WTC11 (cell line): ENCODE measurements at regions not wholly inside any gene's neighbourhood (a gene's known extent, or its start where the extent isn't known, plus 50 kb on each side); places are given as distances from the start of the nearest gene placed in this dataset.

Source experiments
- ATAC-seq: fragments of 200-7000 bp; cut with Tn5 transposase; 2 replicates; pipeline ENCODE4 v1.10.0; 2021; ENCODE audit warnings: mild to moderate bottlenecking, moderate library complexity
- CTCF ChIA-PET: fragments of 300-600 bp; sonication (Branson Sonifier 250); formaldehyde crosslinking; loops from one replicate; lab custom pipeline; 2021; ENCODE audit warnings: antibody characterized with exemption; lab: Charles Lee
- POLR2A ChIA-PET: fragments of 350-600 bp; sonication (Branson Sonifier 250); formaldehyde crosslinking; loops from one replicate; lab custom pipeline; 2021; ENCODE audit warnings: antibody characterized with exemption; lab: Charles Lee
- DNase-seq: peaks from one replicate; pipeline ENCODE4 v3.0.0; 2021; ENCODE audit warnings: low spot score
- H3K27ac Mint-ChIP-seq: 2 replicates; pipeline ENCODE4 v1.8.0; 2021; ENCODE audit warnings: mixed read lengths
- H3K27me3 Mint-ChIP-seq: 2 replicates; pipeline ENCODE4 v1.8.0; 2021; ENCODE audit warnings: low read depth, mild to moderate bottlenecking, moderate library complexity, mixed read lengths
- H3K36me3 Mint-ChIP-seq: 2 replicates; pipeline ENCODE4 v1.8.0; 2021; ENCODE audit warnings: mixed read lengths
- H3K4me1 Mint-ChIP-seq: 2 replicates; pipeline ENCODE4 v1.8.0; 2022; ENCODE audit warnings: mixed read lengths
- H3K4me3 Mint-ChIP-seq: 2 replicates; pipeline ENCODE4 v1.8.0; 2021; ENCODE audit warnings: mild to moderate bottlenecking, moderate library complexity, mixed read lengths
- H3K9me3 Mint-ChIP-seq: 2 replicates; pipeline ENCODE4 v1.8.0; 2021; ENCODE audit warnings: mixed read lengths
- ATF1 ChIP-seq: sonication (generic); formaldehyde crosslinking; IDR thresholded peaks from 2 replicates; pipeline ENCODE4 v1.8.1; 2023; ENCODE audit warnings: mild to moderate bottlenecking, moderate library complexity, missing genetic modification reagents
- ELF4 ChIP-seq: sonication (generic); formaldehyde crosslinking; IDR thresholded peaks from 2 replicates; pipeline ENCODE4 v1.8.1; 2022; ENCODE audit warnings: low read depth, mild to moderate bottlenecking, moderate library complexity, missing genetic modification reagents
- EMX1 ChIP-seq: fragments of 250-450 bp; sonication (Bioruptor Pico); IDR thresholded peaks from 2 replicates; pipeline ENCODE4 v1.8.0; 2021; ENCODE audit warnings: mild to moderate bottlenecking
- ESRRA ChIP-seq: sonication (generic); formaldehyde crosslinking; IDR thresholded peaks from 2 replicates; pipeline ENCODE4 v1.8.1; 2022; ENCODE audit warnings: mild to moderate bottlenecking, missing genetic modification reagents, borderline replicate concordance
- FOXK1 ChIP-seq: sonication (generic); formaldehyde crosslinking; IDR thresholded peaks from 2 replicates; pipeline ENCODE4 v1.8.0; 2022; ENCODE audit warnings: mild to moderate bottlenecking, moderate library complexity, missing genetic modification reagents
- FOXP1 ChIP-seq: sonication (generic); formaldehyde crosslinking; IDR thresholded peaks from 2 replicates; pipeline ENCODE4 v1.8.0; 2022; ENCODE audit warnings: missing genetic modification reagents, mild to moderate bottlenecking, moderate library complexity, borderline replicate concordance
- GABPB1 ChIP-seq: sonication (generic); formaldehyde crosslinking; IDR thresholded peaks from 2 replicates; pipeline ENCODE4 v1.8.1; 2023; ENCODE audit warnings: mild to moderate bottlenecking, missing genetic modification reagents
- GRHL2 ChIP-seq: fragments of 250-450 bp; sonication (Bioruptor Pico); IDR thresholded peaks from 2 replicates; pipeline ENCODE4 v1.8.0; 2022; ENCODE audit warnings: mild to moderate bottlenecking, moderate library complexity; ENCODE audit not compliant: insufficient replicate concordance, severe bottlenecking
- IRF2 ChIP-seq: sonication (generic); formaldehyde crosslinking; IDR thresholded peaks from 2 replicates; pipeline ENCODE4 v1.8.0; 2022; ENCODE audit warnings: low read depth, missing genetic modification reagents, borderline replicate concordance
- MYBL2 ChIP-seq: sonication (generic); formaldehyde crosslinking; IDR thresholded peaks from 2 replicates; pipeline ENCODE4 v1.8.1; 2023; ENCODE audit warnings: mild to moderate bottlenecking, moderate library complexity, missing genetic modification reagents
- NFATC4 ChIP-seq: fragments of 250-450 bp; sonication (Bioruptor Pico); IDR thresholded peaks from 2 replicates; pipeline ENCODE4 v1.9.0; 2021; ENCODE audit warnings: mild to moderate bottlenecking
- NFE2L1 ChIP-seq: sonication (generic); formaldehyde crosslinking; IDR thresholded peaks from 2 replicates; pipeline ENCODE4 v1.8.1; 2023; ENCODE audit warnings: missing genetic modification reagents
- NR1H2 ChIP-seq: sonication (generic); formaldehyde crosslinking; IDR thresholded peaks from 2 replicates; pipeline ENCODE4 v1.9.0; 2021; ENCODE audit warnings: mild to moderate bottlenecking, moderate library complexity, missing genetic modification reagents
- OVOL2 ChIP-seq: fragments of 250-450 bp; sonication (Bioruptor Pico); IDR thresholded peaks from 2 replicates; pipeline ENCODE4 v1.9.0; 2021; ENCODE audit warnings: mild to moderate bottlenecking, borderline replicate concordance
- PRRX2 ChIP-seq: fragments of 250-450 bp; sonication (Bioruptor Pico); IDR thresholded peaks from 2 replicates; pipeline ENCODE4 v1.8.0; 2021; ENCODE audit warnings: mild to moderate bottlenecking
- SMAD4 ChIP-seq: sonication (generic); formaldehyde crosslinking; IDR thresholded peaks from 2 replicates; pipeline ENCODE4 v1.8.0; 2022; ENCODE audit warnings: mild to moderate bottlenecking, missing genetic modification reagents
- SOX15 ChIP-seq: fragments of 250-450 bp; sonication (Bioruptor Pico); IDR thresholded peaks from 2 replicates; pipeline ENCODE4 v1.9.0; 2021; ENCODE audit warnings: mild to moderate bottlenecking
- ZBTB21 ChIP-seq: sonication (generic); formaldehyde crosslinking; IDR thresholded peaks from 2 replicates; pipeline ENCODE4 v1.8.1; 2023; ENCODE audit warnings: mild to moderate bottlenecking, missing genetic modification reagents, borderline replicate concordance
- ZNF121 ChIP-seq: sonication (generic); formaldehyde crosslinking; IDR thresholded peaks from 2 replicates; pipeline ENCODE4 v1.8.0; 2023; ENCODE audit warnings: missing genetic modification reagents
- ZNF219 ChIP-seq: sonication (generic); formaldehyde crosslinking; IDR thresholded peaks from 2 replicates; pipeline ENCODE4 v1.8.0; 2023; ENCODE audit warnings: missing genetic modification reagents, mild to moderate bottlenecking, borderline replicate concordance
- ZNF232 ChIP-seq: sonication (generic); formaldehyde crosslinking; IDR thresholded peaks from 2 replicates; pipeline ENCODE4 v1.8.0; 2022; ENCODE audit warnings: mild to moderate bottlenecking, missing genetic modification reagents
- ZNF396 ChIP-seq: fragments of 250-450 bp; sonication (Bioruptor Pico); IDR thresholded peaks from 2 replicates; pipeline ENCODE4 v1.8.0; 2021; ENCODE audit warnings: mild to moderate bottlenecking, moderate library complexity, borderline replicate concordance
- TF ChIP-seq, protein P1 (sequence below): sonication (generic); formaldehyde crosslinking; IDR thresholded peaks from 2 replicates; pipeline ENCODE4 v1.8.1; 2023; ENCODE audit warnings: mild to moderate bottlenecking, missing genetic modification reagents
- TF ChIP-seq, protein P2 (sequence below): sonication (generic); formaldehyde crosslinking; conservative IDR thresholded peaks from 2 replicates; pipeline ENCODE4 v1.8.1; 2023; ENCODE audit warnings: mild to moderate bottlenecking, low read depth, missing genetic modification reagents, moderate library complexity
- TF ChIP-seq, protein P3 (sequence below): fragments of 250-450 bp; sonication (Bioruptor Pico); IDR thresholded peaks from 2 replicates; pipeline ENCODE4 v1.8.0; 2021; ENCODE audit warnings: mild to moderate bottlenecking
- TF ChIP-seq, protein P4 (sequence below): sonication (generic); formaldehyde crosslinking; IDR thresholded peaks from 2 replicates; pipeline ENCODE4 v1.8.1; 2022; ENCODE audit warnings: low read depth, mild to moderate bottlenecking, moderate library complexity, missing genetic modification reagents, borderline replicate concordance
- TF ChIP-seq, protein P5 (sequence below): fragments of 250-450 bp; sonication (Bioruptor Pico); IDR thresholded peaks from 2 replicates; pipeline ENCODE4 v2.1.2; 2022; ENCODE audit warnings: mild to moderate bottlenecking, moderate library complexity
- TF ChIP-seq, protein P6 (sequence below): sonication (generic); formaldehyde crosslinking; IDR thresholded peaks from 2 replicates; pipeline ENCODE4 v1.8.0; 2022; ENCODE audit warnings: mild to moderate bottlenecking, missing genetic modification reagents

DNA sequence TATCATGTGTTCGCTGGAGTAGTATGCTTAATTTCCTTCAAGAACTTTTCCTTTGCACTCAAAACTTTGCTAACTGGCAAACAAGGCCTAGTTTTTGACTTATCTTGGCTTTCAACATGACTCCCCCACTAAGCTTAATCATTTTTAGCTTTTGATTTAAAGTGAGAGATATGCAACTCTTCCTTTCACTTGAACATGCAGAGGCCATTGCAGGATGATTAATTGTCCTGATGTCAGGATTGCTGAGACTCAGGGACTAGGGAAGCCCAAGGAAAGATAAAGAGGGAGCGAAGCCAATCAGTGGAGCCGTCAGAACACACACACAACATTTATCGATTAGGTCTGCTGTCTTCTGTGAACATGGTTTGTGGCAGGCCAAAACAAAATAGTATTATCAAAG is 491.4 kb downstream of the CBLN4 start:
- ChIA-PET CTCF (no interaction called here), POLR2A (no interaction called here)
- H3K36me3 Mint-ChIP-seq = peaks cover 70% of the 10 kb centered on the region
- TF ChIP-seq, protein P1, sequence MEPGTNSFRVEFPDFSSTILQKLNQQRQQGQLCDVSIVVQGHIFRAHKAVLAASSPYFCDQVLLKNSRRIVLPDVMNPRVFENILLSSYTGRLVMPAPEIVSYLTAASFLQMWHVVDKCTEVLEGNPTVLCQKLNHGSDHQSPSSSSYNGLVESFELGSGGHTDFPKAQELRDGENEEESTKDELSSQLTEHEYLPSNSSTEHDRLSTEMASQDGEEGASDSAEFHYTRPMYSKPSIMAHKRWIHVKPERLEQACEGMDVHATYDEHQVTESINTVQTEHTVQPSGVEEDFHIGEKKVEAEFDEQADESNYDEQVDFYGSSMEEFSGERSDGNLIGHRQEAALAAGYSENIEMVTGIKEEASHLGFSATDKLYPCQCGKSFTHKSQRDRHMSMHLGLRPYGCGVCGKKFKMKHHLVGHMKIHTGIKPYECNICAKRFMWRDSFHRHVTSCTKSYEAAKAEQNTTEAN (CRISPR knock-in tag) = no peak
- TF ChIP-seq MYBL2 = no peak
- no peak for TF ChIP-seq ESRRA (CRISPR knock-in tag)
- no peak for TF ChIP-seq IRF2 (CRISPR knock-in tag)
- TF ChIP-seq SOX15 (CRISPR knock-in tag) = no peak
- no peak for TF ChIP-seq ZBTB21 (CRISPR knock-in tag)
- TF ChIP-seq, protein P2, sequence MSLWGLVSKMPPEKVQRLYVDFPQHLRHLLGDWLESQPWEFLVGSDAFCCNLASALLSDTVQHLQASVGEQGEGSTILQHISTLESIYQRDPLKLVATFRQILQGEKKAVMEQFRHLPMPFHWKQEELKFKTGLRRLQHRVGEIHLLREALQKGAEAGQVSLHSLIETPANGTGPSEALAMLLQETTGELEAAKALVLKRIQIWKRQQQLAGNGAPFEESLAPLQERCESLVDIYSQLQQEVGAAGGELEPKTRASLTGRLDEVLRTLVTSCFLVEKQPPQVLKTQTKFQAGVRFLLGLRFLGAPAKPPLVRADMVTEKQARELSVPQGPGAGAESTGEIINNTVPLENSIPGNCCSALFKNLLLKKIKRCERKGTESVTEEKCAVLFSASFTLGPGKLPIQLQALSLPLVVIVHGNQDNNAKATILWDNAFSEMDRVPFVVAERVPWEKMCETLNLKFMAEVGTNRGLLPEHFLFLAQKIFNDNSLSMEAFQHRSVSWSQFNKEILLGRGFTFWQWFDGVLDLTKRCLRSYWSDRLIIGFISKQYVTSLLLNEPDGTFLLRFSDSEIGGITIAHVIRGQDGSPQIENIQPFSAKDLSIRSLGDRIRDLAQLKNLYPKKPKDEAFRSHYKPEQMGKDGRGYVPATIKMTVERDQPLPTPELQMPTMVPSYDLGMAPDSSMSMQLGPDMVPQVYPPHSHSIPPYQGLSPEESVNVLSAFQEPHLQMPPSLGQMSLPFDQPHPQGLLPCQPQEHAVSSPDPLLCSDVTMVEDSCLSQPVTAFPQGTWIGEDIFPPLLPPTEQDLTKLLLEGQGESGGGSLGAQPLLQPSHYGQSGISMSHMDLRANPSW = no peak
- TF ChIP-seq ZNF121 = no peak
- TF ChIP-seq, protein P3, sequence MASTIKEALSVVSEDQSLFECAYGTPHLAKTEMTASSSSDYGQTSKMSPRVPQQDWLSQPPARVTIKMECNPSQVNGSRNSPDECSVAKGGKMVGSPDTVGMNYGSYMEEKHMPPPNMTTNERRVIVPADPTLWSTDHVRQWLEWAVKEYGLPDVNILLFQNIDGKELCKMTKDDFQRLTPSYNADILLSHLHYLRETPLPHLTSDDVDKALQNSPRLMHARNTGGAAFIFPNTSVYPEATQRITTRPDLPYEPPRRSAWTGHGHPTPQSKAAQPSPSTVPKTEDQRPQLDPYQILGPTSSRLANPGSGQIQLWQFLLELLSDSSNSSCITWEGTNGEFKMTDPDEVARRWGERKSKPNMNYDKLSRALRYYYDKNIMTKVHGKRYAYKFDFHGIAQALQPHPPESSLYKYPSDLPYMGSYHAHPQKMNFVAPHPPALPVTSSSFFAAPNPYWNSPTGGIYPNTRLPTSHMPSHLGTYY (CRISPR knock-in tag) = no peak
- TF ChIP-seq NFATC4 (CRISPR knock-in tag) = no peak
- TF ChIP-seq ZNF232 (CRISPR knock-in tag) = no peak
- TF ChIP-seq, protein P4, sequence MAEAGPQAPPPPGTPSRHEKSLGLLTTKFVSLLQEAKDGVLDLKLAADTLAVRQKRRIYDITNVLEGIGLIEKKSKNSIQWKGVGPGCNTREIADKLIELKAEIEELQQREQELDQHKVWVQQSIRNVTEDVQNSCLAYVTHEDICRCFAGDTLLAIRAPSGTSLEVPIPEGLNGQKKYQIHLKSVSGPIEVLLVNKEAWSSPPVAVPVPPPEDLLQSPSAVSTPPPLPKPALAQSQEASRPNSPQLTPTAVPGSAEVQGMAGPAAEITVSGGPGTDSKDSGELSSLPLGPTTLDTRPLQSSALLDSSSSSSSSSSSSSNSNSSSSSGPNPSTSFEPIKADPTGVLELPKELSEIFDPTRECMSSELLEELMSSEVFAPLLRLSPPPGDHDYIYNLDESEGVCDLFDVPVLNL = no peak
- TF ChIP-seq, protein P5, sequence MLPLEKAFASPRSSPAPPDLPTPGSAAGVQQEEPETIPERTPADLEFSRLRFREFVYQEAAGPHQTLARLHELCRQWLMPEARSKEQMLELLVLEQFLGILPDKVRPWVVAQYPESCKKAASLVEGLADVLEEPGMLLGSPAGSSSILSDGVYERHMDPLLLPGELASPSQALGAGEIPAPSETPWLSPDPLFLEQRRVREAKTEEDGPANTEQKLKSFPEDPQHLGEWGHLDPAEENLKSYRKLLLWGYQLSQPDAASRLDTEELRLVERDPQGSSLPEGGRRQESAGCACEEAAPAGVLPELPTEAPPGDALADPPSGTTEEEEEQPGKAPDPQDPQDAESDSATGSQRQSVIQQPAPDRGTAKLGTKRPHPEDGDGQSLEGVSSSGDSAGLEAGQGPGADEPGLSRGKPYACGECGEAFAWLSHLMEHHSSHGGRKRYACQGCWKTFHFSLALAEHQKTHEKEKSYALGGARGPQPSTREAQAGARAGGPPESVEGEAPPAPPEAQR (CRISPR knock-in tag) = no peak
- TF ChIP-seq EMX1 (CRISPR knock-in tag) = no peak
- no peak for TF ChIP-seq ATF1 (CRISPR knock-in tag)
- no peak for TF ChIP-seq ZNF219 (CRISPR knock-in tag)
- no peak for TF ChIP-seq GRHL2
- TF ChIP-seq GABPB1 = no peak
- TF ChIP-seq FOXK1 (CRISPR knock-in tag) = no peak
- no peak for TF ChIP-seq NR1H2
- H3K9me3 Mint-ChIP-seq = peaks cover 82% of the 10 kb centered on the region
- H3K4me1 Mint-ChIP-seq = no peaks in the 10 kb centered on the region
- ATAC-seq = no peak
- H3K4me3 Mint-ChIP-seq = no peak overlapping the region
- H3K27ac Mint-ChIP-seq = no peak overlapping the region
- peaks cover 4% of the 10 kb centered on the region for H3K27me3 Mint-ChIP-seq
- no peak for DNase-seq

DNA sequence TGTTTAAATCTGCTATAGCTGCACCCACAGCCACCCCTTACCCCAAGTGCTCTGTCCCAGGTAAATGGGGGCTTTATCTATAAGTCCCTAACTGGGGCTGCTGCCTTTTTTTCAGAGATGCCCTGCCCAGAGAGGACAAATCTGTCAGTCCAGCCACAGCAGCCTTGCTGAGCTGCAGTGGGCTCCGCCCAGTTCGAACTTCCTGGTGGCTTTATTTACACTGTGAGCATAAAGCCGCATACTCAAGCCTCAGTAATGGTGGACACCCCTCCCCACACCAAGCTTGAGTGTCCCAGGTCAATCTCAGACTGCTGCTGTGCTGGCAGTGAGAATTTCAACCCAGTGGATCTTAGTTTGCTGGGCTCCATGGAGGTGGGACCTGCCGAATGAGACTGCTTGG is 505.2 kb downstream of the CBLN4 start:
- Mint-ChIP-seq H3K4me1 (no peaks in the 10 kb centered on the region), H3K36me3 (peaks cover 68% of the 10 kb centered on the region), H3K27ac (no peak overlapping the region), H3K9me3 (peaks cover 67% of the 10 kb centered on the region), H3K27me3 (peaks cover 10% of the 10 kb centered on the region; the same call in 1 of the 2 replicates)
- CTCF ChIA-PET = no interaction called here
- no peak for ATAC-seq
- POLR2A ChIA-PET = no interaction called here
- no peak for TF ChIP-seq PRRX2 (CRISPR knock-in tag)
- TF ChIP-seq ZNF396 (CRISPR knock-in tag) = no peak
- TF ChIP-seq, protein P3 (CRISPR knock-in tag) = no peak
- no peak for TF ChIP-seq ATF1 (CRISPR knock-in tag)
- TF ChIP-seq SMAD4 (CRISPR knock-in tag) = no peak
- TF ChIP-seq NFE2L1 (CRISPR knock-in tag) = no peak
- TF ChIP-seq, protein P6, sequence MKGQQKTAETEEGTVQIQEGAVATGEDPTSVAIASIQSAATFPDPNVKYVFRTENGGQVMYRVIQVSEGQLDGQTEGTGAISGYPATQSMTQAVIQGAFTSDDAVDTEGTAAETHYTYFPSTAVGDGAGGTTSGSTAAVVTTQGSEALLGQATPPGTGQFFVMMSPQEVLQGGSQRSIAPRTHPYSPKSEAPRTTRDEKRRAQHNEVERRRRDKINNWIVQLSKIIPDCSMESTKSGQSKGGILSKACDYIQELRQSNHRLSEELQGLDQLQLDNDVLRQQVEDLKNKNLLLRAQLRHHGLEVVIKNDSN (CRISPR knock-in tag) = no peak
- no peak for TF ChIP-seq ELF4
- no peak for TF ChIP-seq FOXP1 (CRISPR knock-in tag)
- no peak for TF ChIP-seq OVOL2 (CRISPR knock-in tag)
- TF ChIP-seq, all 79 proteins: peak for 0
- no peak overlapping the region for H3K4me3 Mint-ChIP-seq
- DNase-seq = no peak
